ENCODE measurements at regions not wholly inside any gene's neighbourhood (a gene's known extent, or its start where the extent isn't known, plus 50 kb on each side); places are given as distances from the start of the nearest gene placed in this dataset.

DNA sequence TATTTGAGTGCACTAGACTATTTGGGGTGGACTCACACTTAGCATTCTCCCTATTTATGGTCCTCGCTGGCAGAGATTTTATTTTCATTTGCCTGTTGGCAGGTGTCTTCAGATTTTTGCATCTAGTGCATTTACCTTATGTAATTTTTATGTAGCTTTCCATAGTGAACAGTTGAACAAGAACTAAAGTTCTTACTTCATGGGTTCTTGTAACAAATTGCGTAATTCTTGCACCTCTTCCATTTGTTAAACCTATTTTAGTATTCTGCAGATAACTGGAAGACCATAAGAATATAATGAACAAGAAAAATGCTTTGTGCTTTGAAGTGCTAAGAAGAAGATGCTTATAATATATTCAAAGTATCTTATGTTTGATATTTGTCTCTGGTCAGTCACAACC lies 252.8 kb upstream of the MMS22L start:
- no peak overlapping the region for H2AFZ ChIP-seq
- H3K4me2 ChIP-seq (ENCODE audit: unreplicated experiment): no peak overlapping the region
- no peaks in the 10 kb centered on the region; the same call in 1 of the 2 replicates for H3K27me3 ChIP-seq (replicated peaks; ENCODE audit: insufficient read depth)
- H3K9me2 ChIP-seq (ENCODE audit: insufficient read depth): no peaks in the 10 kb centered on the region
- H3K4me3 ChIP-seq: no peak overlapping the region
- no peak overlapping the region for H3K27ac ChIP-seq
- in situ Hi-C loops (cut with MboI): no loop called here
- H3K36me3 ChIP-seq (ENCODE audit: low read depth): no peaks in the 10 kb centered on the region
- TF ChIP-seq EZH2phosphoT487 (IDR thresholded peaks at IDR 0.05; ENCODE audit: insufficient read depth, low read depth): no peak
- H3K9me3 ChIP-seq (ENCODE audit: low read depth): no peaks in the 10 kb centered on the region
- no peaks in the 10 kb centered on the region for H3K4me1 ChIP-seq (ENCODE audit: insufficient read depth)
- H3K9ac ChIP-seq: no peak overlapping the region
- WGBS, 2 experiments (ENCODE audit: low coverage in 1 of 2, low lambda C conversion rate in 2 of 2, missing lambda C conversion rate in 2 of 2): 35 to 39% methylated on average over 2 of the region's 2 CpGs
- no peaks in the 10 kb centered on the region for H3F3A ChIP-seq (ENCODE audit: insufficient read depth)
- no peak for DNase-seq
- no peaks in the 10 kb centered on the region for H3K79me2 ChIP-seq (ENCODE audit: insufficient read depth)
- H4K20me1 ChIP-seq (ENCODE audit: insufficient read depth): no peaks in the 10 kb centered on the region

DNA sequence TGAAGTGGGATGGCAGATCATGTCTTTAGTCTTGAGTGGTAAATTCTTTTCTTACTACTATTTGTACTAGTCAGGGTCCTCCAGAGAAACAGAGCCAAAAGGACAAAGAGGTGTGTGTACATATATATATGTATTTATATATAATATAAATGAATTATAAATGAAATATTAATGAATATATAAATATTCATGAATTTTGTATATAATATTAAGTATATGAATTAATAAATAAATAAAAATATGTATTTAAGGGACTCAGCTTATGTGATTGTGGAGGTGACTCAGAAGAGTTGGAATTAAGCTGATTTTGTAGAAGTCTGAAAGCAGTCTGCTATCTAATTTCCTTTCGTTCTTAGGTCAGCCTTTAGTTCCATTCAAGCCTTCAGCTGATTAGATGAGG lies 265.3 kb upstream of the MMS22L start:
- WGBS, 2 experiments (ENCODE audit: low coverage in 1 of 2, low lambda C conversion rate in 2 of 2, missing lambda C conversion rate in 2 of 2): 30 to 39% methylated on average over 1 of the region's 1 CpG
- H3K36me3 ChIP-seq (ENCODE audit: low read depth): no peaks in the 10 kb centered on the region
- in situ Hi-C loops (cut with MboI): no loop called here
- no peak overlapping the region for H3K9ac ChIP-seq
- no peak overlapping the region for H2AFZ ChIP-seq
- no peaks in the 10 kb centered on the region for H3K4me1 ChIP-seq (ENCODE audit: insufficient read depth)
- no peak overlapping the region for H3K4me2 ChIP-seq (ENCODE audit: unreplicated experiment)
- no peaks in the 10 kb centered on the region for H3K9me3 ChIP-seq (ENCODE audit: low read depth)
- H3F3A ChIP-seq (ENCODE audit: insufficient read depth): no peaks in the 10 kb centered on the region
- H3K9me2 ChIP-seq (ENCODE audit: insufficient read depth): no peaks in the 10 kb centered on the region
- H3K27ac ChIP-seq: no peak overlapping the region
- TF ChIP-seq EZH2phosphoT487 (IDR thresholded peaks at IDR 0.05; ENCODE audit: insufficient read depth, low read depth) (no peak), EZH2 (IDR thresholded peaks at IDR 0.05; ENCODE audit: insufficient read depth, poor library complexity, severe bottlenecking) (no peak)
- no peak for DNase-seq
- H3K79me2 ChIP-seq (ENCODE audit: insufficient read depth): no peaks in the 10 kb centered on the region
- H3K27me3 ChIP-seq (replicated peaks; ENCODE audit: insufficient read depth): no peaks in the 10 kb centered on the region
- H4K20me1 ChIP-seq (ENCODE audit: insufficient read depth): no peaks in the 10 kb centered on the region
- H3K4me3 ChIP-seq: no peak overlapping the region

DNA sequence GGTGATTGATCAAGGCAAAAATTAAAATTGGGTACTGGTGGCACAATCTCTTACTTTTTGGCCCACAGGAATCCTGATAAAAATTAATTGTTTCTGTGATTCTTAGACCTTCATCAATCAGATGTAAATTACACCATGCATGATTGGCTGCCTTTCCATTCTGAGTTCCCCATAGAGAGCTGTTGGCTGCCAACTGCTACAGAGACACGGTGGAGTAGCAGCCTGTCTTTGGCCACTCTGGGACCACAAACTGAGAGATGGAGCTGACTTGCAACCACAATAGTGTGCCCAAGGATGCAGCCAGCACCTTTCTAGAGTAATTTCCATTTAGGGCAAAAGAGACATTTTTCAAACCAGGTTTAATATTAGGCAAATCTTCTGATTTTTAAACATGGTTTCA lies 274.3 kb upstream of the MMS22L start:
- Histone ChIP-seq H3K27me3 (replicated peaks; ENCODE audit: insufficient read depth) (no peaks in the 10 kb centered on the region), H3K79me2 (ENCODE audit: insufficient read depth) (no peaks in the 10 kb centered on the region), H3K9ac (no peak overlapping the region), H3K9me3 (ENCODE audit: low read depth) (no peaks in the 10 kb centered on the region), H4K20me1 (ENCODE audit: insufficient read depth) (no peaks in the 10 kb centered on the region), H3K4me1 (ENCODE audit: insufficient read depth) (no peaks in the 10 kb centered on the region), H3F3A (ENCODE audit: insufficient read depth) (no peaks in the 10 kb centered on the region), H2AFZ (no peak overlapping the region), H3K9me2 (ENCODE audit: insufficient read depth) (no peaks in the 10 kb centered on the region), H3K27ac (no peak overlapping the region), H3K4me3 (no peak overlapping the region), H3K4me2 (ENCODE audit: unreplicated experiment) (no peak overlapping the region), H3K36me3 (ENCODE audit: low read depth) (no peaks in the 10 kb centered on the region)
- in situ Hi-C loops (cut with MboI): no loop called here
- 0% methylated on average over 1 of the region's 1 CpG for WGBS, 2 experiments (ENCODE audit: low coverage in 1 of 2, low lambda C conversion rate in 2 of 2, missing lambda C conversion rate in 2 of 2)
- no peak for DNase-seq
- TF ChIP-seq EZH2 (IDR thresholded peaks at IDR 0.05; ENCODE audit: insufficient read depth, poor library complexity, severe bottlenecking): no peak
- TF ChIP-seq EZH2phosphoT487 (IDR thresholded peaks at IDR 0.05; ENCODE audit: insufficient read depth, low read depth): no peak

DNA sequence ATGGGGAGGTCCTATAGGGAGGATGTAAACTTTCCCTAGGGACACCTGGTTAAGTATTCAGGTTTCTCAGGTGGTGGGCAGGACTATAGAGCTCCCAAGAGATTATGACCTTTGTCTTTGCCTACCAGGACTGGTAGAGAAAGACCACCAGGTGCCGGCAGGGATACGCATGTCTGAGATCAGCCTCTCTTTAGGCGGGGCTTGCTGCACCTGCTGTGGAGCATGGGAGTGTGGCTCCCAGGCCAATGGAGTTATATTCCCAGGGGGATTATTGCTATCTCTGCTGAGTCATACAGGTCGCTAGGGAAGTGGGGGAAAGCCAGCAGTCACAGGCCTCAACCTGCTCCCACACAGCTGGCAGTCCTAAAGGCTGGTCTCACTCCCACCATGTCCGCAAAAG lies 280.5 kb upstream of the MMS22L start:
- Histone ChIP-seq H3K9ac (no peak overlapping the region), H3K79me2 (ENCODE audit: insufficient read depth) (no peaks in the 10 kb centered on the region), H3K36me3 (ENCODE audit: low read depth) (no peaks in the 10 kb centered on the region), H3K4me1 (ENCODE audit: insufficient read depth) (no peaks in the 10 kb centered on the region), H4K20me1 (ENCODE audit: insufficient read depth) (no peaks in the 10 kb centered on the region), H3K4me2 (ENCODE audit: unreplicated experiment) (no peak overlapping the region), H3K4me3 (no peak overlapping the region), H3K9me2 (ENCODE audit: insufficient read depth) (no peaks in the 10 kb centered on the region), H3K9me3 (ENCODE audit: low read depth) (no peaks in the 10 kb centered on the region), H3K27me3 (replicated peaks; ENCODE audit: insufficient read depth) (no peaks in the 10 kb centered on the region), H3F3A (ENCODE audit: insufficient read depth) (no peaks in the 10 kb centered on the region), H3K27ac (no peak overlapping the region), H2AFZ (no peak overlapping the region)
- no peak for DNase-seq
- TF ChIP-seq EZH2phosphoT487 (IDR thresholded peaks at IDR 0.05; ENCODE audit: insufficient read depth, low read depth) (no peak), EZH2 (IDR thresholded peaks at IDR 0.05; ENCODE audit: insufficient read depth, poor library complexity, severe bottlenecking) (no peak)
- in situ Hi-C loops (cut with MboI): no loop called here
- 62 to 69% methylated on average over 5 of the region's 5 CpGs for WGBS, 2 experiments (ENCODE audit: low coverage in 1 of 2, low lambda C conversion rate in 2 of 2, missing lambda C conversion rate in 2 of 2)

DNA sequence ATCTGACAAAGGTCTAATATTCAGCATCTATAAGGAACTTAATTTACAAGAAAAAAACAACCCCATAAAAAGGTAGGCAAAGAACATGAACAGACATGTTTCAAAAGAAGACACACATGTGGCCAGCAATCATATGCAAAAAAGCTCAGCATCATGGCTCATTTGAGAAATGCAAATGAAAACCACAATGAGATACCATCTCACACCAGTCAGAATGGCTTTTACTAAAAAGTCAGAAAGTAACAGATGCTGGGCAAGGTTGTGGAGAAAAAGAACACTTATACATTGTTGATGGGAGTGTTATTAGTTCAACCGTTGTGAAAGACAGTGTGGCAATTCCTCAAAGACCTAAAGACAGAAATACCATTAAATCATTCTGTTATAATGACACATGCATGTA lies 289.9 kb upstream of the MMS22L start:
- H4K20me1 ChIP-seq (ENCODE audit: insufficient read depth): no peaks in the 10 kb centered on the region
- no peaks in the 10 kb centered on the region for H3K4me1 ChIP-seq (ENCODE audit: insufficient read depth)
- H3K4me3 ChIP-seq: no peak overlapping the region
- WGBS, 2 experiments (ENCODE audit: low coverage in 1 of 2, low lambda C conversion rate in 2 of 2, missing lambda C conversion rate in 2 of 2): 10 to 17% methylated on average over 1 of the region's 1 CpG
- no peak overlapping the region for H3K9ac ChIP-seq
- H3K36me3 ChIP-seq (ENCODE audit: low read depth): no peaks in the 10 kb centered on the region
- H3K27me3 ChIP-seq (replicated peaks; ENCODE audit: insufficient read depth): peaks cover 15% of the 10 kb centered on the region
- no peak for DNase-seq
- no peak overlapping the region for H3K4me2 ChIP-seq (ENCODE audit: unreplicated experiment)
- no peaks in the 10 kb centered on the region for H3K9me3 ChIP-seq (ENCODE audit: low read depth)
- TF ChIP-seq EZH2 (IDR thresholded peaks at IDR 0.05; ENCODE audit: insufficient read depth, poor library complexity, severe bottlenecking): no peak
- no peak for TF ChIP-seq EZH2phosphoT487 (IDR thresholded peaks at IDR 0.05; ENCODE audit: insufficient read depth, low read depth)
- H3K79me2 ChIP-seq (ENCODE audit: insufficient read depth): no peaks in the 10 kb centered on the region
- H2AFZ ChIP-seq: no peak overlapping the region
- no peak overlapping the region for H3K27ac ChIP-seq
- in situ Hi-C loops (cut with MboI): no loop called here
- H3F3A ChIP-seq (ENCODE audit: insufficient read depth): no peaks in the 10 kb centered on the region
- H3K9me2 ChIP-seq (ENCODE audit: insufficient read depth): no peaks in the 10 kb centered on the region

All from GM23248 (cell line).